ENCODE measurements at regions not wholly inside any gene's neighbourhood (a gene's known extent, or its start where the extent isn't known, plus 50 kb on each side); places are given as distances from the start of the nearest gene placed in this dataset.
A peak's percentile ranks its signal among the peaks of the same experiment; 100 is the strongest.

- Histone ChIP-seq H3K4me3 (no peak overlapping the region), H3K4me1 (replicated peaks in 1 of 2) (no peaks in the 10 kb centered on the region), H3K27ac (no peak overlapping the region)
- ATAC-seq (replicated peaks in 6 of 8): no peak
- WGBS, 10 experiments: 0 to 100% (median 82%) methylated on average over 1 of the region's 1 CpG; no CpG with 5 or more reads in 3 of the 10 experiments
- in situ Hi-C loops (cut with MboI; ENCODE audit: low pct_unique_long_range_greater_than_20kb in 2 of 9, low sequenced_read_pairs in 9 of 9, unreplicated experiment in 9 of 9): no loop called here
These were observed 1623.4 kb upstream of the PRR20A start for GRCh38 chr13:55517312-55517711.

- in situ Hi-C loops (cut with MboI; ENCODE audit: low pct_unique_long_range_greater_than_20kb in 2 of 9, low sequenced_read_pairs in 9 of 9, unreplicated experiment in 9 of 9): no loop called here
- Histone ChIP-seq H3K27ac (no peak overlapping the region), H3K4me3 (no peak overlapping the region), H3K4me1 (replicated peaks in 1 of 2) (peaks cover 0 to 4% of the 10 kb centered on the region in 2 donors)
- no peak for ATAC-seq (replicated peaks in 6 of 8)
- 80 to 100% (median 90%) methylated on average over 1 of the region's 1 CpG; no CpG with 5 or more reads in 7 of the 10 experiments for WGBS, 10 experiments
These were observed 1612.3 kb upstream of the PRR20A start for GRCh38 chr13:55528434-55528833.

- ATAC-seq (replicated peaks in 6 of 8): no peak
- peaks cover 0 to 7% of the 10 kb centered on the region in 2 donors for H3K4me1 ChIP-seq (replicated peaks in 1 of 2)
- H3K27ac ChIP-seq: no peak overlapping the region
- in situ Hi-C loops (cut with MboI; ENCODE audit: low pct_unique_long_range_greater_than_20kb in 2 of 9, low sequenced_read_pairs in 9 of 9, unreplicated experiment in 9 of 9): no loop called here
- H3K4me3 ChIP-seq: no peak overlapping the region
- WGBS, 10 experiments: 0 to 100% (median 83%) methylated on average over 1 of the region's 1 CpG; no CpG with 5 or more reads in 1 of the 10 experiments
These were observed 1606.4 kb upstream of the PRR20A start for GRCh38 chr13:55534306-55534705.

GRCh38 chr13:55538424-55538823 is 1602.3 kb upstream of the PRR20A start:
- in situ Hi-C loops (cut with MboI; ENCODE audit: low pct_unique_long_range_greater_than_20kb in 2 of 9, low sequenced_read_pairs in 9 of 9, unreplicated experiment in 9 of 9): no loop called here
- no peak for ATAC-seq (replicated peaks in 6 of 8)
- H3K27ac ChIP-seq: no peak overlapping the region
- peaks cover 0 to 3% of the 10 kb centered on the region in 2 donors for H3K4me1 ChIP-seq (replicated peaks in 1 of 2)
- no peak overlapping the region for H3K4me3 ChIP-seq
- WGBS, 10 experiments: 3 to 100% (median 59%) methylated on average over 1 to 2 of the region's 2 CpGs; no CpG with 5 or more reads in 2 of the 10 experiments

- H3K27ac ChIP-seq: no peak overlapping the region
- no peak for ATAC-seq (replicated peaks in 6 of 8)
- H3K4me3 ChIP-seq: no peak overlapping the region
- no peaks in the 10 kb centered on the region for H3K4me1 ChIP-seq (replicated peaks in 1 of 2)
- in situ Hi-C loops (cut with MboI; ENCODE audit: low pct_unique_long_range_greater_than_20kb in 2 of 9, low sequenced_read_pairs in 9 of 9, unreplicated experiment in 9 of 9): no loop called here
These were observed 1597.7 kb upstream of the PRR20A start for GRCh38 chr13:55543053-55543452.

GRCh38 chr13:55550624-55551023 is 1590.1 kb upstream of the PRR20A start:
- Histone ChIP-seq H3K27ac (no peak overlapping the region), H3K4me1 (replicated peaks in 1 of 2) (no peaks in the 10 kb centered on the region), H3K4me3 (no peak overlapping the region)
- in situ Hi-C loops (cut with MboI; ENCODE audit: low pct_unique_long_range_greater_than_20kb in 2 of 9, low sequenced_read_pairs in 9 of 9, unreplicated experiment in 9 of 9): no loop called here
- no peak for ATAC-seq (replicated peaks in 6 of 8)

- no peak for ATAC-seq (replicated peaks in 6 of 8)
- Histone ChIP-seq H3K4me1 (replicated peaks in 1 of 2) (no peaks in the 10 kb centered on the region), H3K4me3 (no peak overlapping the region), H3K27ac (no peak overlapping the region)
- in situ Hi-C loops (cut with MboI; ENCODE audit: low pct_unique_long_range_greater_than_20kb in 2 of 9, low sequenced_read_pairs in 9 of 9, unreplicated experiment in 9 of 9): no loop called here
- WGBS, 10 experiments: 0 to 100% (median 90%) methylated on average over 1 of the region's 1 CpG; no CpG with 5 or more reads in 3 of the 10 experiments
These were observed 1587.0 kb upstream of the PRR20A start for GRCh38 chr13:55553701-55554100.

- no peak overlapping the region for H3K27ac ChIP-seq
- in situ Hi-C loops (cut with MboI; ENCODE audit: low pct_unique_long_range_greater_than_20kb in 2 of 9, low sequenced_read_pairs in 9 of 9, unreplicated experiment in 9 of 9): no loop called here
- no peak for ATAC-seq (replicated peaks in 6 of 8)
- 0 to 100% (median 47%) methylated on average over 1 of the region's 1 CpG; no CpG with 5 or more reads in 6 of the 10 experiments for WGBS, 10 experiments
- H3K4me1 ChIP-seq (replicated peaks in 1 of 2): no peaks in the 10 kb centered on the region
- H3K4me3 ChIP-seq: no peak overlapping the region
These were observed 1586.0 kb upstream of the PRR20A start for GRCh38 chr13:55554741-55555140.

- ATAC-seq (replicated peaks in 6 of 8): no peak
- in situ Hi-C loops (cut with MboI; ENCODE audit: low pct_unique_long_range_greater_than_20kb in 2 of 9, low sequenced_read_pairs in 9 of 9, unreplicated experiment in 9 of 9): no loop called here
- H3K4me1 ChIP-seq (replicated peaks in 1 of 2): no peaks in the 10 kb centered on the region
These were observed 1580.4 kb upstream of the PRR20A start for GRCh38 chr13:55560331-55560730.

GRCh38 chr13:55563267-55563666 is 1577.5 kb upstream of the PRR20A start:
- 0 to 100% (median 60%) methylated on average over 1 to 2 of the region's 2 CpGs for WGBS, 10 experiments
- no peaks in the 10 kb centered on the region for H3K4me1 ChIP-seq (replicated peaks in 1 of 2)
- H3K27ac ChIP-seq: no peak overlapping the region
- in situ Hi-C loops (cut with MboI; ENCODE audit: low pct_unique_long_range_greater_than_20kb in 2 of 9, low sequenced_read_pairs in 9 of 9, unreplicated experiment in 9 of 9): no loop called here
- no peak for ATAC-seq (replicated peaks in 6 of 8)
- no peak overlapping the region for H3K4me3 ChIP-seq

More at GRCh38 chr13:55560331-55560730, 1580.4 kb upstream of the PRR20A start:
- H3K4me3 ChIP-seq: no peak overlapping the region
- H3K27ac ChIP-seq: no peak overlapping the region

GRCh38 chr13:55566334-55566733 is 1574.4 kb upstream of the PRR20A start:
- Histone ChIP-seq H3K27ac (no peak overlapping the region), H3K4me3 (no peak overlapping the region), H3K4me1 (replicated peaks in 1 of 2) (no peaks in the 10 kb centered on the region)
- in situ Hi-C loops (cut with MboI; ENCODE audit: low pct_unique_long_range_greater_than_20kb in 2 of 9, low sequenced_read_pairs in 9 of 9, unreplicated experiment in 9 of 9): no loop called here
- ATAC-seq (replicated peaks in 6 of 8): peak in 1 of 8 experiments; percentile 32
- 20 to 100% (median 92%) methylated on average over 1 to 2 of the region's 2 CpGs for WGBS, 10 experiments

- no peak for ATAC-seq (replicated peaks in 6 of 8)
- in situ Hi-C loops (cut with MboI; ENCODE audit: low pct_unique_long_range_greater_than_20kb in 2 of 9, low sequenced_read_pairs in 9 of 9, unreplicated experiment in 9 of 9): no loop called here
- H3K27ac ChIP-seq: no peak overlapping the region
- H3K4me1 ChIP-seq (replicated peaks in 1 of 2): no peaks in the 10 kb centered on the region
- H3K4me3 ChIP-seq: no peak overlapping the region
- 17 to 92% (median 43%) methylated on average over 1 to 3 of the region's 3 CpGs; no CpG with 5 or more reads in 2 of the 10 experiments for WGBS, 10 experiments
These were observed 1573.9 kb upstream of the PRR20A start for GRCh38 chr13:55566779-55567178.

- Histone ChIP-seq H3K4me1 (replicated peaks in 1 of 2) (no peaks in the 10 kb centered on the region), H3K27ac (no peak overlapping the region), H3K4me3 (no peak overlapping the region)
- in situ Hi-C loops (cut with MboI; ENCODE audit: low pct_unique_long_range_greater_than_20kb in 2 of 9, low sequenced_read_pairs in 9 of 9, unreplicated experiment in 9 of 9): no loop called here
- no peak for ATAC-seq (replicated peaks in 6 of 8)
- 15 to 100% (median 66%) methylated on average over 1 to 5 of the region's 5 CpGs for WGBS, 10 experiments
These were observed 1572.7 kb upstream of the PRR20A start for GRCh38 chr13:55567721-55568625.

- no peaks in the 10 kb centered on the region for H3K4me1 ChIP-seq (replicated peaks in 1 of 2)
- no peak for ATAC-seq (replicated peaks in 6 of 8)
- H3K27ac ChIP-seq: no peak overlapping the region
- H3K4me3 ChIP-seq: no peak overlapping the region
- in situ Hi-C loops (cut with MboI; ENCODE audit: low pct_unique_long_range_greater_than_20kb in 2 of 9, low sequenced_read_pairs in 9 of 9, unreplicated experiment in 9 of 9): no loop called here
These were observed 1571.6 kb upstream of the PRR20A start for GRCh38 chr13:55569082-55569481.

Measured in motor neuron (in vitro differentiated cells).